ENCODE measurements at regions not wholly inside any gene's neighbourhood (a gene's known extent, or its start where the extent isn't known, plus 50 kb on each side); places are given as distances from the start of the nearest gene placed in this dataset.

GRCh38 chr1:208462761-208463160 lies 218.6 kb upstream of the PLXNA2 start:
- no peak for TF ChIP-seq CTCF (conservative IDR thresholded peaks at IDR 0.05; ENCODE audit: low read length)
- no peak for TF ChIP-seq EZH2phosphoT487 (IDR thresholded peaks at IDR 0.05; ENCODE audit: borderline replicate concordance, low read depth, low read length)
